Tibial nerve (tissue), 4 donors: ENCODE measurements at regions not wholly inside any gene's neighbourhood (a gene's known extent, or its start where the extent isn't known, plus 50 kb on each side); places are given as distances from the start of the nearest gene placed in this dataset.

ENCODE experiments used
- CTCF ChIP-seq, 5 experiments: fragments of 200-600 bp in 3 of 5; fragments of 450-650 bp in 2 of 5; sonication (generic) in 3 of 5; IDR thresholded peaks; one replicate each; pipeline ENCODE4 v1.5.1; 2016 to 2019; ENCODE audit warnings: antibody characterized with exemption in 5 of 5, mild to moderate bottlenecking in 3 of 5, moderate library complexity in 2 of 5
- EP300 ChIP-seq, 2 donors: sonication (generic); formaldehyde crosslinking; IDR thresholded peaks; one replicate each; pipeline ENCODE4 v1.6.1; 2017; ENCODE audit warnings: antibody characterized with exemption in 2 of 2, mild to moderate bottlenecking in 1 of 2
- POLR2A ChIP-seq, 2 donors: fragments of 450-650 bp; IDR thresholded peaks; one replicate each; pipeline ENCODE4 v1.6.1; 2017; ENCODE audit warnings: antibody characterized with exemption in 2 of 2, mild to moderate bottlenecking in 2 of 2, moderate library complexity in 2 of 2

- TF ChIP-seq POLR2A (IDR thresholded peaks at IDR 0.05) (no peak), CTCF (IDR thresholded peaks at IDR 0.05) (no peak), EP300 (IDR thresholded peaks at IDR 0.05) (no peak)
Observed at GRCh38 chr11:27274854-27275395, 88.1 kb downstream of the CCDC34 start.
